ENCODE measurements at regions not wholly inside any gene's neighbourhood (a gene's known extent, or its start where the extent isn't known, plus 50 kb on each side); places are given as distances from the start of the nearest gene placed in this dataset.

DNA sequence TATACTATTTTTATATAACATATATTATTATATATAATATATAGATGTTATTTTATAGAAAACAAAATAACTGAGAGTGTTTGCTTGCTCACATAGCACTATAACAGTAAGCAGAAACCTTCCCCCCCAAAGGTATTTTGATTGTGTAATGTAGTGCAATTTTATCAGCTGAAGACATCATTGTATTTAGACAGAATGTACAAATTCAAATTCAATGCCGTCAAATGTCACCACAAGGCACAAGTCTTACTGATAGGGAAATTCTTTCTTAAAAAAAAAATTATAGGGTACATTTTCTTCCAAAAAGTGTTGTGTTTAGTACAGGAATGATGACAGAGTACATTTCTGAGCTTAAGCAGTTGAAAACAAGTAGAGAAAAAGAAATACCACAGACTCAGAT is 1147.1 kb upstream of the SPRY2 start:
- no peaks in the 10 kb centered on the region for H3K27me3 ChIP-seq (ENCODE audit: control insufficient read depth in 2 of 2, insufficient read depth in 1 of 2, low read length in 1 of 2)
- 92% methylated on average over 1 of the region's 1 CpG for WGBS

DNA sequence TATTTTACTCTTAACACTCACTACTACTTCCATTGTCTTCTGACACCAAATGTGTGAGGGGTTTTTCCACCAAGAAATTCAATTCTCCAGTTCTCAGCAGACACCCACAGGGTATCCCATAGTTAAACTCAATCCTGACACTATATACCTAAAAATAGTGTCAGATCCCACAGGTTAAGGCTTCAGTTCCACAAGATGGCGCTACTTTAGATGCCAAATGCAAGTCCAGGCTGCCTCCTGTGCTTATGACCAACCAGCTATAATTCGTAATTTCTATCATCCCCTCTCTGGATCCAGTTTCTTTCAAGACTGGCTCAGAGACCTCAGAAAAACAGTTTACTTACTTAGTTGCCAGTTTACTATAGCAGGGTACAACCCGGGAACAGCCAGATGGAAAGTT is 1146.2 kb upstream of the SPRY2 start:
- H3K27ac ChIP-seq (ENCODE audit: low read depth in 1 of 2, low read length in 1 of 2): no peak overlapping the region
- H3K27me3 ChIP-seq (ENCODE audit: control insufficient read depth in 2 of 2, insufficient read depth in 1 of 2, low read length in 1 of 2): no peaks in the 10 kb centered on the region
- no peak overlapping the region for H3K4me3 ChIP-seq (ENCODE audit: low read length in 2 of 2)
- no peaks in the 10 kb centered on the region for H3K4me1 ChIP-seq (ENCODE audit: control insufficient read depth in 2 of 2, insufficient read depth in 2 of 2, low read length in 2 of 2)
- H3K36me3 ChIP-seq (ENCODE audit: control insufficient read depth in 2 of 2, insufficient read depth in 2 of 2, low read length in 1 of 2): no peaks in the 10 kb centered on the region
- H3K9me3 ChIP-seq (ENCODE audit: control insufficient read depth in 2 of 2, insufficient read depth in 1 of 2, low read length in 1 of 2): no peaks in the 10 kb centered on the region
- no peak for DNase-seq (ENCODE audit: low read depth in 6 of 9, low spot score in 9 of 9)
- WGBS: 61% methylated on average over 3 of the region's 3 CpGs

More for the DNA sequence above, 1147.1 kb upstream of the SPRY2 start:
- no peaks in the 10 kb centered on the region for H3K4me1 ChIP-seq (ENCODE audit: control insufficient read depth in 2 of 2, insufficient read depth in 2 of 2, low read length in 2 of 2)
- no peak overlapping the region for H3K4me3 ChIP-seq (ENCODE audit: low read length in 2 of 2)
- no peaks in the 10 kb centered on the region for H3K9me3 ChIP-seq (ENCODE audit: control insufficient read depth in 2 of 2, insufficient read depth in 1 of 2, low read length in 1 of 2)
- no peak overlapping the region for H3K27ac ChIP-seq (ENCODE audit: low read depth in 1 of 2, low read length in 1 of 2)
- no peak for DNase-seq (ENCODE audit: low read depth in 6 of 9, low spot score in 9 of 9)
- H3K36me3 ChIP-seq (ENCODE audit: control insufficient read depth in 2 of 2, insufficient read depth in 2 of 2, low read length in 1 of 2): no peaks in the 10 kb centered on the region

GRCh38 chr13:81480634-81481033 is 1139.7 kb upstream of the SPRY2 start:
- Histone ChIP-seq H3K36me3 (ENCODE audit: control insufficient read depth in 2 of 2, insufficient read depth in 2 of 2, low read length in 1 of 2) (no peaks in the 10 kb centered on the region), H3K27ac (ENCODE audit: low read depth in 1 of 2, low read length in 1 of 2) (no peak overlapping the region), H3K9me3 (ENCODE audit: control insufficient read depth in 2 of 2, insufficient read depth in 1 of 2, low read length in 1 of 2) (no peaks in the 10 kb centered on the region), H3K27me3 (ENCODE audit: control insufficient read depth in 2 of 2, insufficient read depth in 1 of 2, low read length in 1 of 2) (no peaks in the 10 kb centered on the region), H3K4me3 (ENCODE audit: low read length in 2 of 2) (no peak overlapping the region), H3K4me1 (ENCODE audit: control insufficient read depth in 2 of 2, insufficient read depth in 2 of 2, low read length in 2 of 2) (no peaks in the 10 kb centered on the region)
- DNase-seq (ENCODE audit: low read depth in 6 of 9, low spot score in 9 of 9): no peak
- 97% methylated on average over 2 of the region's 2 CpGs for WGBS

- Histone ChIP-seq H3K4me3 (ENCODE audit: low read length in 2 of 2) (no peak overlapping the region), H3K9me3 (ENCODE audit: control insufficient read depth in 2 of 2, insufficient read depth in 1 of 2, low read length in 1 of 2) (no peaks in the 10 kb centered on the region), H3K27me3 (ENCODE audit: control insufficient read depth in 2 of 2, insufficient read depth in 1 of 2, low read length in 1 of 2) (no peaks in the 10 kb centered on the region), H3K36me3 (ENCODE audit: control insufficient read depth in 2 of 2, insufficient read depth in 2 of 2, low read length in 1 of 2) (no peaks in the 10 kb centered on the region), H3K4me1 (ENCODE audit: control insufficient read depth in 2 of 2, insufficient read depth in 2 of 2, low read length in 2 of 2) (no peaks in the 10 kb centered on the region), H3K27ac (ENCODE audit: low read depth in 1 of 2, low read length in 1 of 2) (no peak overlapping the region)
- WGBS: 94% methylated on average over 3 of the region's 3 CpGs
- no peak for DNase-seq (ENCODE audit: low read depth in 6 of 9, low spot score in 9 of 9)
Measured at GRCh38 chr13:81473366-81473899, 1132.5 kb upstream of the SPRY2 start.

GRCh38 chr13:81458170-81458569 is 1117.2 kb upstream of the SPRY2 start:
- no peaks in the 10 kb centered on the region for H3K4me1 ChIP-seq (ENCODE audit: control insufficient read depth in 2 of 2, insufficient read depth in 2 of 2, low read length in 2 of 2)
- H3K36me3 ChIP-seq (ENCODE audit: control insufficient read depth in 2 of 2, insufficient read depth in 2 of 2, low read length in 1 of 2): no peaks in the 10 kb centered on the region
- H3K27me3 ChIP-seq (ENCODE audit: control insufficient read depth in 2 of 2, insufficient read depth in 1 of 2, low read length in 1 of 2): no peaks in the 10 kb centered on the region
- WGBS: 90% methylated on average over 3 of the region's 3 CpGs
- no peaks in the 10 kb centered on the region for H3K9me3 ChIP-seq (ENCODE audit: control insufficient read depth in 2 of 2, insufficient read depth in 1 of 2, low read length in 1 of 2)
- DNase-seq (ENCODE audit: low read depth in 6 of 9, low spot score in 9 of 9): no peak
- H3K27ac ChIP-seq (ENCODE audit: low read depth in 1 of 2, low read length in 1 of 2): no peak overlapping the region
- H3K4me3 ChIP-seq (ENCODE audit: low read length in 2 of 2): no peak overlapping the region

- Histone ChIP-seq H3K27me3 (ENCODE audit: control insufficient read depth in 2 of 2, insufficient read depth in 1 of 2, low read length in 1 of 2) (no peaks in the 10 kb centered on the region), H3K4me3 (ENCODE audit: low read length in 2 of 2) (no peak overlapping the region), H3K27ac (ENCODE audit: low read depth in 1 of 2, low read length in 1 of 2) (no peak overlapping the region), H3K4me1 (ENCODE audit: control insufficient read depth in 2 of 2, insufficient read depth in 2 of 2, low read length in 2 of 2) (no peaks in the 10 kb centered on the region), H3K36me3 (ENCODE audit: control insufficient read depth in 2 of 2, insufficient read depth in 2 of 2, low read length in 1 of 2) (no peaks in the 10 kb centered on the region), H3K9me3 (ENCODE audit: control insufficient read depth in 2 of 2, insufficient read depth in 1 of 2, low read length in 1 of 2) (no peaks in the 10 kb centered on the region)
- DNase-seq (ENCODE audit: low read depth in 6 of 9, low spot score in 9 of 9): no peak
Measured at GRCh38 chr13:81446441-81446840, 1105.5 kb upstream of the SPRY2 start.

- Histone ChIP-seq H3K36me3 (ENCODE audit: control insufficient read depth in 2 of 2, insufficient read depth in 2 of 2, low read length in 1 of 2) (no peaks in the 10 kb centered on the region), H3K4me3 (ENCODE audit: low read length in 2 of 2) (no peak overlapping the region), H3K27me3 (ENCODE audit: control insufficient read depth in 2 of 2, insufficient read depth in 1 of 2, low read length in 1 of 2) (no peaks in the 10 kb centered on the region), H3K27ac (ENCODE audit: low read depth in 1 of 2, low read length in 1 of 2) (no peak overlapping the region), H3K9me3 (ENCODE audit: control insufficient read depth in 2 of 2, insufficient read depth in 1 of 2, low read length in 1 of 2) (no peaks in the 10 kb centered on the region), H3K4me1 (ENCODE audit: control insufficient read depth in 2 of 2, insufficient read depth in 2 of 2, low read length in 2 of 2) (no peaks in the 10 kb centered on the region)
- 63% methylated on average over 1 of the region's 1 CpG for WGBS
- no peak for DNase-seq (ENCODE audit: low read depth in 6 of 9, low spot score in 9 of 9)
Measured at GRCh38 chr13:81442904-81443303, 1102.0 kb upstream of the SPRY2 start.

DNA sequence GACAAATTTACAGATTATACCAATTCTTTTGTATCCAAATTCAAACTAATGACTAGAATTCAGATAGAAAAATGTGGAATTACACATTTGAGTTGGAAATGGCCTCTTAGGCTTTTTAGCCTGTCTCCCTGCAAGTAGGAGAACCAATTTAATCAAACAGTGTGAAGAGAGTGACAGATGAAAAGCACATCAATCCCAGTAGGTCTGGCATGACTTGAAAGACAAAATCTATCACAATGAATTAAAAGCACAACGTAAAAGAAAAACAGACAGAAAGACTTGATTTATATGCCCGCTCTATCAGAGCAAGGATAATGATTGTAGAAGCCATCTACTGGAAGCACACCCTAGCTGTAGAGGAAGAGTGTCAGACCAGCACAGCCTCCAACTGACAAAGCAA is 1084.4 kb upstream of the SPRY2 start:
- DNase-seq (ENCODE audit: low read depth in 6 of 9, low spot score in 9 of 9): no peak
- H3K4me3 ChIP-seq (ENCODE audit: low read length in 2 of 2): no peak overlapping the region
- no peaks in the 10 kb centered on the region for H3K4me1 ChIP-seq (ENCODE audit: control insufficient read depth in 2 of 2, insufficient read depth in 2 of 2, low read length in 2 of 2)
- no peaks in the 10 kb centered on the region for H3K9me3 ChIP-seq (ENCODE audit: control insufficient read depth in 2 of 2, insufficient read depth in 1 of 2, low read length in 1 of 2)
- no peaks in the 10 kb centered on the region for H3K27me3 ChIP-seq (ENCODE audit: control insufficient read depth in 2 of 2, insufficient read depth in 1 of 2, low read length in 1 of 2)
- no peaks in the 10 kb centered on the region for H3K36me3 ChIP-seq (ENCODE audit: control insufficient read depth in 2 of 2, insufficient read depth in 2 of 2, low read length in 1 of 2)
- 91% methylated on average over 2 of the region's 2 CpGs for WGBS
- H3K27ac ChIP-seq (ENCODE audit: low read depth in 1 of 2, low read length in 1 of 2): no peak overlapping the region

DNA sequence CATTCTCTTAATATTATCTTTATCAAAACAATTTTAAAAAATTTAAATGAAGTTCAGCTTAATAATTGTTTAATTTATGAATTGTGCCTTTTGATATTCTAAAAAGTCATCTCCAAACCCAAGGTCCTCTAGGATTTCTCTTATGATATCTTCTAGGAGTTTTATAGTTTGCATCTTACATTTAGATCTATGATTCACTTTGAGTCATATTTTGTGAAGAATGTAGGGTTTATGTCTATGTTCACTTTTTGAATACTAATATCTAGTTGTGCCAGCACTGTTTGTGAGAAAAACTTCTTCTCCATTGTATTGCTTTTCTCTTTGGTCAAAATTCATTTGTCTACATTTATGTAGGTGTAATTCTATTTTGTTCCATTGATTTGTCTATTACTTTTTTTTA is 1068.4 kb upstream of the SPRY2 start:
- H3K4me3 ChIP-seq (ENCODE audit: low read length in 2 of 2): no peak overlapping the region
- H3K4me1 ChIP-seq (ENCODE audit: control insufficient read depth in 2 of 2, insufficient read depth in 2 of 2, low read length in 2 of 2): no peaks in the 10 kb centered on the region
- DNase-seq (ENCODE audit: low read depth in 6 of 9, low spot score in 9 of 9): no peak

DNA sequence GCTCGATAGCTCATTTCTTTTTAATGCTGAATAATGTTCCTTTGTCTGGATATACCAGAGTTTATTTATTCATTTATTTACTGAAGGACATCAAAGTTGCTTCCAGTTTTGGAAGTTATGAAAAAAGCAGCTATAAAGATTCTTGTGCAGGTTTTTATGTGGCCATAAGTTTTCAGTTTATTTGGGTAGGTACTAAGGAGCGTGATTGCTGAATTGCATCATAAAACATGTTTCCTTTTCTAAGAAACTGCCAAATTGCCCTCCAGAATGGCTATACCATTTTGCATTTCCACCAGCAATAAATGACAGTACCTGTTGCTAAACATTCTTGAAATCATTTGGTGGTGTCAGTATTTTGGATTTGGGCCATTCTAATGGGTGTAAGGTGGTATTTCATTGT is 1067.7 kb upstream of the SPRY2 start:
- H3K9me3 ChIP-seq (ENCODE audit: control insufficient read depth in 2 of 2, insufficient read depth in 1 of 2, low read length in 1 of 2): no peaks in the 10 kb centered on the region
- no peaks in the 10 kb centered on the region for H3K4me1 ChIP-seq (ENCODE audit: control insufficient read depth in 2 of 2, insufficient read depth in 2 of 2, low read length in 2 of 2)
- H3K36me3 ChIP-seq (ENCODE audit: control insufficient read depth in 2 of 2, insufficient read depth in 2 of 2, low read length in 1 of 2): no peaks in the 10 kb centered on the region
- H3K27ac ChIP-seq (ENCODE audit: low read depth in 1 of 2, low read length in 1 of 2): no peak overlapping the region
- no peaks in the 10 kb centered on the region for H3K27me3 ChIP-seq (ENCODE audit: control insufficient read depth in 2 of 2, insufficient read depth in 1 of 2, low read length in 1 of 2)
- WGBS: 94% methylated on average over 2 of the region's 2 CpGs
- DNase-seq (ENCODE audit: low read depth in 6 of 9, low spot score in 9 of 9): no peak
- H3K4me3 ChIP-seq (ENCODE audit: low read length in 2 of 2): no peak overlapping the region

More for the DNA sequence above, 1068.4 kb upstream of the SPRY2 start:
- Histone ChIP-seq H3K9me3 (ENCODE audit: control insufficient read depth in 2 of 2, insufficient read depth in 1 of 2, low read length in 1 of 2) (no peaks in the 10 kb centered on the region), H3K36me3 (ENCODE audit: control insufficient read depth in 2 of 2, insufficient read depth in 2 of 2, low read length in 1 of 2) (no peaks in the 10 kb centered on the region), H3K27me3 (ENCODE audit: control insufficient read depth in 2 of 2, insufficient read depth in 1 of 2, low read length in 1 of 2) (no peaks in the 10 kb centered on the region), H3K27ac (ENCODE audit: low read depth in 1 of 2, low read length in 1 of 2) (no peak overlapping the region)

Data from thymus (tissue), 11 donors.